ENCODE measurements at regions not wholly inside any gene's neighbourhood (a gene's known extent, or its start where the extent isn't known, plus 50 kb on each side); places are given as distances from the start of the nearest gene placed in this dataset.

DNA sequence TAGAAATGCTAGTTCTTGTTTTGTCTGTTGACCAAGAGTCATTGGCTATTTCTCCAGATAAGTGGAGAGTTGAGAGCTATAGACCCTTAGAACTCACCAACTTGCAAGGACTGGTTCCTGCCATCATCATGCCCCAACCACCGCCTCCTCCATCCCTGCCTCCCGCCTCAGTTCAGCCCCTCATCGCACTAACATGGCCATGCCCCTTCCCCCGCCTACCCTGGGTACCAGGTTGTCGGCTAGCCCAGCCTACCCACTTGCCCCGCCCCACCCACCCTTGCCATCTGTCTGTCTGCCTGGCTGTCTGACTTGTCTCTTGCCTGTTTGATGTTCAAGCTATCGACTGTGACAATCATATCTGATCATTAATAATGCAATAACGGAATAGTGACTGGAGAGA is 154.1 kb downstream of the TRIM29 start:
- TF ChIP-seq, protein P1, sequence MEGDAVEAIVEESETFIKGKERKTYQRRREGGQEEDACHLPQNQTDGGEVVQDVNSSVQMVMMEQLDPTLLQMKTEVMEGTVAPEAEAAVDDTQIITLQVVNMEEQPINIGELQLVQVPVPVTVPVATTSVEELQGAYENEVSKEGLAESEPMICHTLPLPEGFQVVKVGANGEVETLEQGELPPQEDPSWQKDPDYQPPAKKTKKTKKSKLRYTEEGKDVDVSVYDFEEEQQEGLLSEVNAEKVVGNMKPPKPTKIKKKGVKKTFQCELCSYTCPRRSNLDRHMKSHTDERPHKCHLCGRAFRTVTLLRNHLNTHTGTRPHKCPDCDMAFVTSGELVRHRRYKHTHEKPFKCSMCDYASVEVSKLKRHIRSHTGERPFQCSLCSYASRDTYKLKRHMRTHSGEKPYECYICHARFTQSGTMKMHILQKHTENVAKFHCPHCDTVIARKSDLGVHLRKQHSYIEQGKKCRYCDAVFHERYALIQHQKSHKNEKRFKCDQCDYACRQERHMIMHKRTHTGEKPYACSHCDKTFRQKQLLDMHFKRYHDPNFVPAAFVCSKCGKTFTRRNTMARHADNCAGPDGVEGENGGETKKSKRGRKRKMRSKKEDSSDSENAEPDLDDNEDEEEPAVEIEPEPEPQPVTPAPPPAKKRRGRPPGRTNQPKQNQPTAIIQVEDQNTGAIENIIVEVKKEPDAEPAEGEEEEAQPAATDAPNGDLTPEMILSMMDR (IDR thresholded peaks at IDR 0.05) = no peak
- TF ChIP-seq POLR2A (IDR thresholded peaks at IDR 0.05) = no peak

Data from Peyer's patch (tissue), 4 donors.